ENCODE measurements at regions not wholly inside any gene's neighbourhood (a gene's known extent, or its start where the extent isn't known, plus 50 kb on each side); places are given as distances from the start of the nearest gene placed in this dataset.

DNA sequence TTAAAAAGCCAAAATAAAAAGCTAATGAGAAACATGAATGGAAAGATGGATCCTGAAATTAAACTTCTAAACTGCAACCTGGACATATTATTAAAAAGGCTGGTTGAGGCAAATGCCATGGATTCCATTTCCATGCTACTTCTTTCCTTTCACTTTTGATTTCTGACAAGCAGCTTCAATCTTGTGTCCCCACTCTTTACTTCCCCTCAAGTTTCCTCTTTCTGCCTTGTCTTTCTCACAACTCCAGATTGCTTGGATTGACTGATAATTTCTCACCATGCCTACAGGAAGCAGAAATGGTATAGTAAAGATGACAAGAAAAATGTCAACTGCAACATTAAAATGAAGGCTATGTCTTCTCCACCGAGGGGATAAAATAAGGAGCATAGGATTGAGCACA, 1136.7 kb downstream of the TUSC7 start:
- no peak overlapping the region for H3K4me3 ChIP-seq
- no peaks in the 10 kb centered on the region for H3K4me1 ChIP-seq
- no peaks in the 10 kb centered on the region for H3K9me3 ChIP-seq
- WGBS (ENCODE audit: insufficient coverage, low coverage, low lambda C conversion rate, missing lambda C conversion rate): 18% methylated on average over 1 of the region's 1 CpG
- TF ChIP-seq, protein P1, sequence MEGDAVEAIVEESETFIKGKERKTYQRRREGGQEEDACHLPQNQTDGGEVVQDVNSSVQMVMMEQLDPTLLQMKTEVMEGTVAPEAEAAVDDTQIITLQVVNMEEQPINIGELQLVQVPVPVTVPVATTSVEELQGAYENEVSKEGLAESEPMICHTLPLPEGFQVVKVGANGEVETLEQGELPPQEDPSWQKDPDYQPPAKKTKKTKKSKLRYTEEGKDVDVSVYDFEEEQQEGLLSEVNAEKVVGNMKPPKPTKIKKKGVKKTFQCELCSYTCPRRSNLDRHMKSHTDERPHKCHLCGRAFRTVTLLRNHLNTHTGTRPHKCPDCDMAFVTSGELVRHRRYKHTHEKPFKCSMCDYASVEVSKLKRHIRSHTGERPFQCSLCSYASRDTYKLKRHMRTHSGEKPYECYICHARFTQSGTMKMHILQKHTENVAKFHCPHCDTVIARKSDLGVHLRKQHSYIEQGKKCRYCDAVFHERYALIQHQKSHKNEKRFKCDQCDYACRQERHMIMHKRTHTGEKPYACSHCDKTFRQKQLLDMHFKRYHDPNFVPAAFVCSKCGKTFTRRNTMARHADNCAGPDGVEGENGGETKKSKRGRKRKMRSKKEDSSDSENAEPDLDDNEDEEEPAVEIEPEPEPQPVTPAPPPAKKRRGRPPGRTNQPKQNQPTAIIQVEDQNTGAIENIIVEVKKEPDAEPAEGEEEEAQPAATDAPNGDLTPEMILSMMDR (IDR thresholded peaks at IDR 0.05): no peak
- no peak for TF ChIP-seq POLR2A (IDR thresholded peaks at IDR 0.05)
- DNase-seq (no peak), ATAC-seq (peak in 1 of 4 donors; percentile 47)
- no peak overlapping the region for H3K27ac ChIP-seq
- intact Hi-C loops (cut with DNase I): no loop called here
- H3K27me3 ChIP-seq: no peaks in the 10 kb centered on the region
- H3K36me3 ChIP-seq: no peaks in the 10 kb centered on the region

DNA sequence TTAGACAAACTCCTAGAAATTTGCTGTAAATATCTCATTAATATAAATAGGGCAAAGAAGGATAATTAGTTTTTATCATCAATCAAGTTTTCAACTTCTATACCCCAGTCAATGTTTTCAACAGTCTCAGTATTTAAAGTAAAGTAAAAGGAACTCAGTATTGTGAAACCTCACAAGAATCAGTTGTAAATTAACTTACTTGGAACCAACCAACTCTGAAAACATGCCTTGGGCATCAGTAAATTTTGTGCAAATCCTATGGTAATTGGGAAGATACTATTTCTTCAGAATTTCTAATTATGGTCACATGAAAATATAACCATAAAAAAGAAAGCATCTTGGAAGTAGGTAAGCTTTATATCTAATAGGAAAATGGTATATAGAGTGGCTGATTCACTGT, 1139.0 kb downstream of the TUSC7 start:
- ATAC-seq: no peak
- intact Hi-C loops (cut with DNase I): no loop called here

DNA sequence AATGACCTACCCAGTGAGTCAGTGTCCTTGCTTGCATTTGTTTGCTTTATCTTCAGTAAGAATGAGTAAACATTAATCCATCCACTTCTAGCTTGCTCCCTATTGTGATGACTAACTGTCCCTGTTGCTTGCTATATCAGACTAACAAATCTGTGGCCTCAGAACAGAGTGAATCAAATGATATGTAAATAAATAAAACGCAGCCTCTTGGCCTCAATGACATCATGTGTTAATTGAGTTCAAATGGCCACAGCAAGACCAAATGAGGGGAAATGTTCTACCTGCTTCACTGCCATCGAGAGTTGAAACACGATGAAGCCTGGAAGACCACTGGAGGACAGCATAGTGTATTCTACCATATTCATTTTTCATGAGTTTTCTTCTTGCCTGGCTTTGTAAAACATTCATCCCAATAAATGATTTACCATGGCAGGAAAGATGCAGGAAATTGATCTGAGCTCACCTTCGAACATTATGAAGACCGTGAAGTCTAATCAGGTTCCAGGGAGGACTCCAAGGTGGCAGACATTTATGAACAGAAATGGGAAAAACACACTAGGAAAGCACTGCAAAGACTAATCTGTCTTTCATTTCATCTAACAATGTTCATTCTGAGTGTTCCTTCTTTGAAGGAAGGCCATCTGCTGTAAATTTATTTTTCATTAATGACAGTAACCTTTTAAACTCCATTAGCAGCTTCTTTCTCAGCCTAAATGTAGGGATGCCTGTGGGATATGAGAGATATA, 1144.5 kb downstream of the TUSC7 start:
- no peaks in the 10 kb centered on the region for H3K36me3 ChIP-seq
- ATAC-seq (peak in 1 of 4 donors; percentile 76), DNase-seq (no peak)
- H3K9me3 ChIP-seq: no peaks in the 10 kb centered on the region
- no peak overlapping the region for H3K4me3 ChIP-seq
- 35% methylated on average over 5 of the region's 5 CpGs for WGBS (ENCODE audit: insufficient coverage, low coverage, low lambda C conversion rate, missing lambda C conversion rate)
- intact Hi-C loops (cut with DNase I): no loop called here
- no peaks in the 10 kb centered on the region for H3K4me1 ChIP-seq
- H3K27ac ChIP-seq: no peak overlapping the region
- H3K27me3 ChIP-seq: no peaks in the 10 kb centered on the region
- TF ChIP-seq POLR2A (IDR thresholded peaks at IDR 0.05): no peak
- TF ChIP-seq, protein P1 (IDR thresholded peaks at IDR 0.05): no peak

More for the DNA sequence above, 1139.0 kb downstream of the TUSC7 start:
- Histone ChIP-seq H3K4me1 (no peaks in the 10 kb centered on the region), H3K4me3 (no peak overlapping the region), H3K36me3 (no peaks in the 10 kb centered on the region), H3K27ac (no peak overlapping the region), H3K27me3 (no peaks in the 10 kb centered on the region), H3K9me3 (no peaks in the 10 kb centered on the region)
- TF ChIP-seq, protein P1 (IDR thresholded peaks at IDR 0.05): no peak
- TF ChIP-seq POLR2A (IDR thresholded peaks at IDR 0.05): no peak
- no peak for DNase-seq

DNA sequence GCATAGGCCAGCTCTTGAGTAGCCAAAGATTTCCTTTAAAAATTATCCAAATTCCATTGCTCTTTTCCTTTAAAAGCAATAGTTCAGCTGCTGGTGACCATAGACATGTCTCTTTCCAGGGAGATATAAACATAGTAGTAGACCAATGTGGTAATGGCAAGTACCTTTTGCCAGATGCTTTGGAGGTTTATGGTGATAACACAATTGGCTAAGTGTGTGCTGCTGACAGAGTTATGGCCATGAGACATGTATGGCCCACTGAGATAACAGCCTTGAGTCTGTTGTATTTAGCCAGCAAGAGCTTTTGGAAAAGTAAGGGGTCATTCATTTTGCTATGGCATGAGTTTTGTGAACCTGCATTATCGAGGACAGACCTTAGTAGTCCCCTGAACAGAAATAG, 1146.8 kb downstream of the TUSC7 start:
- Histone ChIP-seq H3K4me3 (no peak overlapping the region), H3K27me3 (no peaks in the 10 kb centered on the region), H3K9me3 (no peaks in the 10 kb centered on the region), H3K27ac (no peak overlapping the region), H3K4me1 (no peaks in the 10 kb centered on the region), H3K36me3 (no peaks in the 10 kb centered on the region)
- DNase-seq: no peak
- no peak for ATAC-seq
- TF ChIP-seq, protein P1 (IDR thresholded peaks at IDR 0.05): no peak
- no peak for TF ChIP-seq POLR2A (IDR thresholded peaks at IDR 0.05)
- 77% methylated on average over 1 of the region's 1 CpG for WGBS (ENCODE audit: insufficient coverage, low coverage, low lambda C conversion rate, missing lambda C conversion rate)
- intact Hi-C loops (cut with DNase I): no loop called here

Data from right lobe of liver (tissue), 6 donors.